Stimulated activated CD8-positive, alpha-beta memory T cell treated with anti-CD3 and anti-CD28 coated beads, Interleukin-2, amount 100 ng/mL, for 48 hours (primary cell): ENCODE measurements at regions not wholly inside any gene's neighbourhood (a gene's known extent, or its start where the extent isn't known, plus 50 kb on each side); places are given as distances from the start of the nearest gene placed in this dataset.

Source experiments
- DNase-seq, 2 donors: peaks; one replicate each; pipeline ENCODE4 v3.0.0-alpha.2; 2020; ENCODE audit warnings: low read depth in 2 of 2

GRCh38 chr4:123747016-123747415, 350.4 kb downstream of the SPRY1 start:
- no peak for DNase-seq

- DNase-seq: no peak
Measured at GRCh38 chr4:123748806-123749205, 352.2 kb downstream of the SPRY1 start.

- no peak for DNase-seq
Measured at GRCh38 chr4:123749383-123749782, 352.8 kb downstream of the SPRY1 start.

GRCh38 chr4:123750044-123750443, 353.4 kb downstream of the SPRY1 start:
- no peak for DNase-seq

GRCh38 chr4:123755655-123756054, 359.1 kb downstream of the SPRY1 start:
- no peak for DNase-seq

GRCh38 chr4:123767806-123768205, 371.2 kb downstream of the SPRY1 start:
- no peak for DNase-seq

- DNase-seq: no peak
Measured at GRCh38 chr4:123770884-123771283, 374.3 kb downstream of the SPRY1 start.

GRCh38 chr4:123776267-123776666, 379.7 kb downstream of the SPRY1 start:
- DNase-seq: no peak

GRCh38 chr4:123777373-123777772, 380.8 kb downstream of the SPRY1 start:
- DNase-seq: no peak

GRCh38 chr4:123783151-123783790, 386.7 kb downstream of the SPRY1 start:
- DNase-seq: no peak

- no peak for DNase-seq
Measured at GRCh38 chr4:123783921-123784320, 387.3 kb downstream of the SPRY1 start.

GRCh38 chr4:123784626-123785025, 388.0 kb downstream of the SPRY1 start:
- no peak for DNase-seq

- DNase-seq: no peak
Measured at GRCh38 chr4:123785538-123785937, 388.9 kb downstream of the SPRY1 start.

GRCh38 chr4:123786163-123786915, 389.7 kb downstream of the SPRY1 start:
- DNase-seq: no peak

- no peak for DNase-seq
Measured at GRCh38 chr4:123786920-123787319, 390.3 kb downstream of the SPRY1 start.

GRCh38 chr4:123787512-123788080, 391.0 kb downstream of the SPRY1 start:
- no peak for DNase-seq

- no peak for DNase-seq
Measured at GRCh38 chr4:123788577-123788976, 392.0 kb downstream of the SPRY1 start.

- no peak for DNase-seq
Measured at GRCh38 chr4:123790681-123791080, 394.1 kb downstream of the SPRY1 start.

GRCh38 chr4:123802082-123802645, 405.6 kb downstream of the SPRY1 start:
- no peak for DNase-seq

GRCh38 chr4:123802933-123803332, 406.3 kb downstream of the SPRY1 start:
- no peak for DNase-seq

GRCh38 chr4:123804196-123804721, 407.7 kb downstream of the SPRY1 start:
- no peak for DNase-seq

GRCh38 chr4:123806056-123806455, 409.5 kb downstream of the SPRY1 start:
- no peak for DNase-seq

GRCh38 chr4:123807187-123807586, 410.6 kb downstream of the SPRY1 start:
- no peak for DNase-seq
